GM21723 (cell line): ENCODE measurements at regions not wholly inside any gene's neighbourhood (a gene's known extent, or its start where the extent isn't known, plus 50 kb on each side); places are given as distances from the start of the nearest gene placed in this dataset.

Experiments used
- ATAC-seq: cut with Tn5 transposase; IDR thresholded peaks from one replicate; pipeline ENCODE4 v1.9.1; 2021; ENCODE audit warnings: mild to moderate bottlenecking, moderate library complexity; ENCODE audit not compliant: unreplicated experiment

DNA sequence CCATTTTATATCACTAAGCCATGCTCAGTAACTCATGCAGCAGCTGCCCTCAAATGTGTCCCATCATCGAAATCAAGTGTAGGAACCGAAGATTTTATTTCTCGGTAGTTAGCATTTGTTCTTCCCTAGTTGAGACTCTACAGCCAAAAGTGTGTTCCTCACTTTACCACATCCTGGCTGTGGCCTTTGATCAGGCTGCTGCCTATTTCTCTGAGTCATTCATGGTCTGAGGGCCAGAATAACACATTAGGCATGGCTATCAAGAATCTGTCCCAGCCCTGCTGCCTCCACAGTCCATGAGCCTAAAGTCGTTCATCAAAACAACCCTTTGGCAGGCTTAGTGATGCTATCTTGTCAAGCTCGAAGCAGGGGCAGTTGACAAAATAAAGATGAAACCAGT, 300.1 kb downstream of the TDRD15 start:
- ATAC-seq: no peak

DNA sequence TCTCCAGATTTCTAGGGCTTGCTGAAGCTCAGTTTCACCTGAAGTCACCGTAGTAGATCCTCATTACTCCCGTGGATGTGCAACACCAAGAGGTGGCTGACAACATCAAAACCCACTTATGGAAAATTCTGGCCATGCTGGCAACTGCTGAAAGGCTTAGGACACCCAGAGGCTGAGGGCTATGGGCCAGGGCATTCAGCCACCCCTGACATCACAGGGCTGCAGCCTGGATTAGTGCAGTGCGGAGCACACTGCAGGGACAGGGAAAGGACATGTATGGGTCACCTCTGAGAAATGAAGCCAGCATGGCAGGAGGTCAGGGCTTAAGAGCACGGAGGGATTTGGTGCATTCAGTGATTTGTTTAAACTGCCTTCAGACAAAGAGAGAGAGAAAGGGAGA, 300.6 kb downstream of the TDRD15 start:
- no peak for ATAC-seq

DNA sequence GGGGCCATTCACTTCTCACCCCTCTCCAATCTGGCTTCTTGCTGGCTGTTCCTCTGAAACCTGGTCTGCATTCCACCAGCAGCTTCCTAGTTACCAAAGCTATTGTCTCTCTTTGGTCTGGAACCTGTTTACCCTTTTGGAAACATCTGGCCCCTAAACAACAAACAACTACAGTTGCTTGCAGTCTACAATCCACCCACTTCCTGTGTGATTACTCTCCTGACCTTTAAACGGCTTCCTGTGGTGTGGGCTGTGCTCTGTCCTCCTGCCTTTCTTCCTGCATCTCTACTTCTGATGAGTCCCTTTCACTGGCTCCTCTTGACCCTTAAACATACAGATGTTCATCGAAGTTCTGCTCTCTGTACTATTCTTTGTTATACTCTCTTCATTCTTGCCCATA, 303.8 kb downstream of the TDRD15 start:
- no peak for ATAC-seq

DNA sequence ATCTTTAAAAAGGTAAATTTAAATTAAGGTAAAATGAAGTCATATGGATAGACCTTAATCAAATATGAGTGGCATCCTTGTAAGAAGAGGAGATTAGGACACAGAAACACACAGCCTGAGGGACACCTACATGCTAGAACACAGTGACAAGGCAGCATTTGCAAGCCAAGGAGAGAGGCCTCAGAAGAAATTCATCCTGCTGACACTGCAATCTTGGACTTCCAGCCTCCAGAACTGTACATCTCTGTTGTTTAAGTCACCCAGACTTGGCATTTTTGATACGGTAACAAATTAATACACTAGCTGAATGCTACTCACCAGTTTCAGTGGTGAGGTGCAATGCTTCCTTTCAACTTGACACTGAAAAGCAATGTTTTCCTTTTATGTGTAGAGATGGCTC, 305.0 kb downstream of the TDRD15 start:
- ATAC-seq: no peak

DNA sequence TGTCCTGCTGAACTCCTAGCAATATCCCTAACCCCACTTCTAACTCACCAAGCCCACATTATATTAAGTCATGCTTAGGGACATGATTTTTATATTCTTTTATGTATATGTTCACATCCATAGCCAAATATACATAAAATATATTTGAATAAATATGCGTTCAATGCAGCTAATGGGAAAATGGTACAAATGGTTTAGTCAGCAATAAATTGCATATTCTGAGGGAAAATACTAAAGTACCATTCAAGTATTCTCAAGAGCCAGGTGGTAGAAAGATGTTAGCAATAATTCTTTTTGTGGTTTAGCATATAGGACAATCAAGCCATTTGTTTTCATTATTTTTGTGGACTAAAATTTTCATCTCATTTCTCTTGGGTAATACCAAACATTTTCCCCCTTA, 306.0 kb downstream of the TDRD15 start:
- no peak for ATAC-seq

DNA sequence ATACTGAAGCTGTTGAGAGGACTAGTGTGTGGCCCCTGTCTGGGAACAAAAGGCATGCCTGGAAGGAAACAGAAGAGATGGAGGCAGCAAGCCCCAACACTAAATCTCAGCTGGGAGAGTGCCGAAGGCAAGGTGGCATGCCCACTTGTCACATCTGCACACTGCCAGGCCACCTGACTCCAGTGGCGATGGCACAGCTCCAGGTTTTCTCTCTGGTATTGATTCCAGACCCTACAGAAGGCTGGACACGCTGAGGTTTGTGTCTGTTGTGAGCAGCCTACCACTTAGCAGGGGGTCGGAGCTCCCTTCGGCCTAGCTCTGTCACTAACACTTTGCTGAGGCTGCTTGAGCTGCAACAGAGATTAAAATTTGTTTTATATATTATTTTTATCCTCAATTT, 307.3 kb downstream of the TDRD15 start:
- ATAC-seq: no peak

DNA sequence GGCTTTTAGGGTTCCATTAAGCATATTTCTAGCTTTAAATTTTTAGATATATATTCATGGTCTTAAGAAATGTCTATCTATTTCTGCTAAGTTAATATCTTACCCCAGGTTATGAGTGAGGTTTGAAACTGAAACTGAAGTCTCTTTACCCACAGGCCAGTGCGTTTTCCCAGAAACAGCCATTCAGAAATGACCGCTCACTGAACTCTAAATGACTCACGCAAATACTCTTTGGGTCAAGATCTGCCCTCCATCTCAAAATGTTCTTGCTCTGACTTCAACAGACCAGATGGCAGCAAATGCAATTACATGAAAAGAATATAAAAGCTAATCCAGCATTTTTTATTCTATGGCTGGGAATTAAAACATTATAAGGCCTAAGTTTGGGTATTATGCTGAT, 315.2 kb downstream of the TDRD15 start:
- no peak for ATAC-seq

DNA sequence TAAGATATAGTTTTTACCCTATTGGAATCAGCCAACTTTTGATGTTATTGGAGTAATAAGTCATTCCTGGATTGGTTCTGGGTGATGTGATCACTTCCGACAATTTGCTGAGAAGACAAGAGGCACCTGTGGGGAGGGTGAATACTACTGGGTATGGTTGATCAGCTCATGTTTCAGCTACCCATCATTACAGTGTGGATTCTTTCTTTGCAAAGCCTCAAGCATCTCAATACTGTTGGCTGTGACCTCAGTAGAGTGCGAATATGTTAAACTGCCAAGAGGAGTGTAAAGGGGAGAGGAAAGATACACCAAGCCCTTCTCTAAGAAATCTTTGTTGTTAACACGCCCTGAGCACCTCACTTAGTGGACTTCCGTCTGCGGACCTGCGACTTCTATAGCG, 317.7 kb downstream of the TDRD15 start:
- no peak for ATAC-seq

DNA sequence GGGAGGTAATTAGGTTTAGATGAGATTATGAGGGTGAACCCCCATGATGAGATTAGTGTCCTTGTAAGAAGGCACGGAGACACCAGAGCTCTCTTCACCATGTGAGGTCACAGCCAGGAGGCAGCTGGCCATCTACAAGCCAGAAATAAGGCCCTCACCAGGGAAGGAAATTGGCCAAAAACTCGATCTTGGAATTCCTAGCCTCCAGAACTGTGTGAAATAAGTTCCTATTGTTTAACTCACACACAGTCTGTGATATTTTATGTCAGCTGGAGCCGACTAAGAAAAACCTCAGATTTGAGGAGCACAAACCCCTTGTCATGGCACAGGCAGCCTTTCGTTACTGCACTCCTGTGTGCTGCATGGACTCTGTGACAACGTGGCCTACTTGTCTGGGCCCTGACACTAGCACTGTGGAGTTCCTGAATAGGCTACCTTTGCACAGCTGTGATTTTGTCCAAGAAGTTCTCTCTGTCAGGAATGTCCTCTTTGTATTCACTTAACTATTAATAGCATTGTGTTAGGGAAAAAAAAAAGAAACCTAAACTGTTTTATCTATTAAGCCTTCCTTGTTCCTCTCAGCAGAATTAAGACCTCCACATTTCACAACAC, 319.8 kb downstream of the TDRD15 start:
- no peak for ATAC-seq

DNA sequence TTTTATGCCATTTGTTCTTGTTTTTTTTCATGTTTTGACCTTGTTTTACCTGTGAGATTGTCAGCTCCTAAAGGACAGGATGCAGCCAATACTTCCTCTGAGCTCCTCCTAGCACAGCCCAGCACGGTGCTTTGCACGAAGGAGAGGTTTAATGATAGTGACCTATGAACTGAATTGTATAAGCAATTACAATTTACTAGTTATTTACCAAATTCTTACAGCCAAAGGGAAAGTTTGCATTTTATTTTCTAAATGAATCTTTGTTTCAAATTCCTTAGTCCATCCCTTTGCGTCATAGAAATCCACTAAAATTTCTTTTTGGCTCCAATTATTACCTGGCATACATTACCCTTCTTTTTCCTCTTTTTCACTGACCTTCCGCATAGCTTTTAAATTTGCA, 326.1 kb downstream of the TDRD15 start:
- no peak for ATAC-seq

DNA sequence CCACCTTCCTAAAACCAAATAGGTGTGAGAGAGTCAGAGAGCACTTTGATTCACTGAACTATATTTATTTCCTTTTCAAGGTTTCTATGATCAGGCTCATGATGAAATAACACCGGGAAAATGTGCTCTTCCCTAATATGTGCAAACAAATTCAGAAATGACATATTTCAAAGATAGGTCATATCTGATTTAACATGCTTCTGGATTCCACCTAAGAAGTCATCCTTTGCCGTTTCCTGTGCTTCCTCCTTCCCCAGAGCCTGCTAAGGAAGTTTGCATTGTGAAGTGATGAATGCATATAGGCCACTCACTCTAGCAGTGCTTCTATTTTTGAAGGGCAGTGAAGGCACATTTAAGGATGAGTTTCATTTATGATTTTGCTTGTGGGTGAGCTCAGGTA, 327.6 kb downstream of the TDRD15 start:
- no peak for ATAC-seq

DNA sequence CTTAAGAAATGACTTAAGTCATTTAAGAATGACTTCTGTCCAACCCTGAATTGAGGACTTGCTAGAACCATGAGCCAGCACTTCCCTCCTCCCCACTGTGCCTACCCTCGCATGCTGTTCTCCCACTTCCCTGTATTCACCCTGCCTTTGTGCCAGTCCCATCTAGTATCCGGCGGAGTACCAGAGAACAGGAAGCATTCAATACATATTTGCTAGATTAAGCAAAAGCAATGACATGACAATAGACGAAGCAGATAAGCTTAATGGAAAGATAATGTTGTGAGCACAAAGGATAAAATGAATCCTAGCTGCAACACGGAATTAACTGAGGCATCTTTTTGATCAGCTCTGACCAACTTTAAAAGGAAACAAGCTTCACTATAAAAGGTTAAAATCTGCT, 328.5 kb downstream of the TDRD15 start:
- no peak for ATAC-seq

DNA sequence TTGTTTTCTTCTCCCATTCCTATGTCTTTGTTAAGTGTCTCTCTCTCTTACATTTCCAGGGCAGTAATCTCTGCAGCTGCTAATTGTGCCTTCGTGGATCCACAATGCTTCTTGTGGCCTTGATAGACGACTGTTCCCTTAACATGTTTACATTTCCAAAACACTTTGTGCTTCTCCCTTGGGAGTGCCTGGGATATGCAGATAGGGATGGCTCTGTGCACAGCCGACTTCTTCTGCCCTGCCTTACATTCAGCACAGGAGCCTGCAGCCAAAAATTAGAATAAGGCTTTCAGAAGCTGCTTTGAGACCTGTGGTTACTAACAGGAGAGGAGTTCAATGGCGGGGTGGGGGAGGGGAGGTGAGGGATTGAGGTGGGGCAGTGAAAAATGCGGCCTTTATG, 328.9 kb downstream of the TDRD15 start:
- no peak for ATAC-seq

DNA sequence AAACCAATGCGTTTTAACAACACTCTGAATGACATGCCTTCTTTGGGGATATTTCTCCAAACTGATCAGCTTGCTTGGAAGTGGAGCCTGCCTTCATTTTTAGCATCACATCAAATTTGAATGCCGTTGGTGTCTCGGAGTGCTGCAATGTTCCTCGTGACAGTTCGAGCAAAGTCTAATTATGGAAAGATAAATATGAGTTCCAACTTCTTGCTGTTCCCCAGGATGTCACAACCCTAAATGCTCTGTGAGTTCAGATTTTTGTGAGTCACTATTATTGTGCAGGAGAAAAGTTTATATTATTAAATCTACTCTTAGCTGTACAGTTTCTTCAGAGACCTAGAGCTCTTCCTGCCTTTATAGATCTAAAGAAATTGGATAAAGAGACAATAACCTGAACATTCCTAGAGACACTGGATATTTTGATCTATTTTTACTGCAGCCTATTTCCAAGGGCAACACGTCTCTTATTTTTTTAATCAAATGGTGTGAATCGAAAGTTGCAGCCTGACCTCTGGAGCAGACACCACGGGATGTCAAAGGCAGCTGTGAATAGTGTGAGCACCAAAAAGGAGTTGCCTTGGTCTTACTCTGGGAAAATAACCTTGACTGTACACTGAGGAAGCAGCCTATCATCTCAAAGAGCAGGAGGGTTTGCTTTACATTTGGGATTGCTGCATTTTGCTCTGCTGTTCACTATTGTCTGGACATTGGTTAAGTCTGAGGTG, 330.1 kb downstream of the TDRD15 start:
- ATAC-seq: no peak

DNA sequence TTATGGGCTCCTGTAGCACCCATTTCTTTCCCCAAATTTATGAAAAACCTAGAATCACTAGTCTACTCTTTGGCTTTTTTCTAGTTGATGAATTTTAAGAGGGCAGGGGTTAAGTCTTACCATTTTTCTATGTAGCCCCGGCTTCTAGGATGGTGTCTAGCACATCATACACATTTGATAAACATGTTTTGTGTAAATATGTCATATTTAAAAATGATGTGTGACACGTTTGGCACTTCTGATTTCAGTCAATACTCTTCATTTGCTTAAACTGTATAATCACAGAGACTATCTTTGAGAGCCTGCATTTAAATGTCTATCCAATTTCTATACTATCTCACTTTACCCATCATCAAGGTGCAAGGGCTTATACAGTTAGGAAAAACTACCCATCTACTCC, 331.1 kb downstream of the TDRD15 start:
- no peak for ATAC-seq

DNA sequence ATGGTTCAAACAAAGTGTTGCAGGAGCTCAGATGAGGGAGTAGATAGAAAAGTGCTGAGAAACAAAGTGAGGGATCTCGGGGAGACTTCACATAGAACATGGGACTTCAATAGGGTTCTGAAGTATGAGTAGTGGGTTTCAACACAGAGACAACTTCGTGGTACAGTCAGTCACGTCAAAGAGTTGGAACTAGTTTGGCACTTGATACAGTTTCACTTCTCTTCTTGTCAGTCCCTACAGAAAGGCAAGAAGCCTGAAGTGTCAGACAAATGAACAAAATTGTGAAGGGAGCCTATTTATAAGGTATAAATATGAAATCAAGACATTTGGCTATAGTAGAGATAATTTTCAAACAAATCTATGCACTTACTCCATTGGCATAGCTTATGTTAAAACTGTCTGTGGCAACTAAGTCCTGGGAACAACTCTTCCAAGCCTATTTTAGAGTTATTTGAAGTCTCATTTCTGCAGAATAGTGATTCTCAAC, 338.0 kb downstream of the TDRD15 start:
- no peak for ATAC-seq

DNA sequence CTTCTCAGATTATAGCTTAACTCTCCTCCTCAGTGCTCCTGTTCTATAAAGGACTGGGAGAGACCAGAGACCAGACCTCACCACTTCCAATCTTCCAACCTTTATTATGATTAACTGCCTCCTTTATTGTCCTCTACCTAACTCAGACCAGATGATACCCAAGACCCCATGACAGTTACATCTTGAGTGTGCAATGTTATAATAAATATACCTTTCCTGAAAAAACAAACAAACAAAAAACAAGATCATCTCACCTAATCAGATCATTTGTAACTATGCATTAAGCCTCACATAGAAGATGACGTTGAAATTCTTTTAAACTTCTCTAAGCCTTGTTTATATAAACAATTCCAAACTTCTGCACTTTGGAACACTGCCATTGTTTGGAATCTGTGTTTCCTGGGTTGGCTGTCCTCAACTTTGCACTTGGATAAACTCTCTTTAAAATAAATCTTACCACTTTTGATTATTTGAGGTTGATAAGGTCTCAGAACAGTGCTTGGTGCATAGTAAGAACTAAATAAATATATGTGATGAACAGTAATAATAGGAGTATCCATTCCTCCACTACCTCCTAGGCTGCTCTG, 342.7 kb downstream of the TDRD15 start:
- ATAC-seq: no peak

DNA sequence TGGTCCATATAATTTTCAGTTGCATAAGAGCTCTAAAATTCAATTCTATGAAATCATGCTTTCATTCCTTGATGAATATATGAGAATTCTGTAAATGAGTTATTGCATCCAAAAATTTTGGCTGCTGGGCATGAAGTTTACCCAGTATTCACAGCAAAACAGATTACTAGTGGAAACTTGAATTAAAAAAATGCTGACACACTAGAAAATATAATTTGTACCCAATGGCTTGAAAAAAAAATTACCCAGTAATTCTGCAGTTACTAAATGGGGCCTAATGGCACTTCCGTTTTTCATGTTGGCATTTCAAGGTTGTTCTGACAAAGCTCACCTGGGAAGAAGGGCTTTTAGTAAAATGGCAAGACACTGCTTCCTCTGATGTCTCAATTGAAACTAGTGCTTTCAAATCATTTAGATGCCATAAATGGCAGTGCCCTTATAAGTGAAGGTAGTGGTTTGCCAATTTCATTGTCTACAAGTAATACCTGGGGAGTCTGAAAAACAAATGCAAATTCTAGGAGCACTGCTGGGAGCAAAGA, 343.6 kb downstream of the TDRD15 start:
- no peak for ATAC-seq

DNA sequence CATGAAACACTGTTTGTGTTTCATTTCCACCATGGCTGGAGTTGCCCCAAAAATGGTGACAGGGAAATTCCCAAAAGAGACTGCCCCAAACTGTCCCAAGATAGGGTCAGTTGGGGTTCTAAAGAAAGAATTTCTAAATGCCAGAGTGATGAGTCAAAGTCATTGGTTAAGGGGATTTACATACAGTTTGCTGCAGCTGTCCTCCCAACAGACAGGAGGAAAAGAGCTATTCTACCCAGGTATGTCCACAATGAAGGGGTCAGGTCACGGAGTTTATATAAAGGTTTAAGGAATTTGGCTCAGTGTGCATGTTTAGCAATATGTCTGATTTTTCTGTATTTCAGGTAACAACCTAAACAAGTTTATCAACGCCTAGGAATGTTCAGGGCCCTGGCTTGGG, 344.1 kb downstream of the TDRD15 start:
- ATAC-seq: no peak

DNA sequence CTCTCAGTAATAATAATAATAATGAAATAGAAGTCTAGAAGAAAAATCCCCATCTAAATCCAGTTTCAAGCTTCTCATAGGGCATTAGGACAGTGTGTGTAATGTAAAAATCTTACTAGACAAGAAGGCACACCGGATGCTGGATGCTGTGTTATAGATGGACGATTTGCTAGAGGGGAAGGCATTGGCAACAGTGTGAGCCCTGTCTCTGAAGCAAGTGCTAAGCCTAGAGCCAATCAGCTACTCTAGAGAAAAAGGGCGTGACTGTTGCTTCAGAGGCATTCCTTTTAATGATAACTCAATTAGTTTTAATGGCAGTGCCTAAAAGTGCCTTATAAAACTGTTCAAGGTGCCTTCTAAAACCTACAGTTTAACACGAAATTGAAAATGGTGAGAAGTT, 344.9 kb downstream of the TDRD15 start:
- no peak for ATAC-seq

DNA sequence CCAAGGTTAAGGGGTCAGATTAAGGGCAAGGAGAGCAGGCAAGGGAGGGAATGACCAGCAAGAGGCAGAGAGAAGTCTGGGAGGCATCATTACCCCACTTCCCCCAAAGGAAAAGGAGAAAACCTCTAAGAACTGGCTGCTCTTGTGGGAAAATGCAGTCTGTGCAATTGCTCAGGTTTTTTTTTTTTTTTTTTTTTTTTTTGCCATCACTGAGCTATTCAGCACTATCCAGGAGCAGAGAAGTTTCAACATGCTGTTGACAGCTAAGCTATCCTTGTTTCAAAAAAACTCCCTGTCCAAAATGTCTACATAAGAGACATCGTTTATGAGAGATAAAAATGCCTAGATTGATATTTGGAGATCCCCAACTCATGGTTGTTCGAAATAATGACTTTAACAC, 345.4 kb downstream of the TDRD15 start:
- no peak for ATAC-seq

DNA sequence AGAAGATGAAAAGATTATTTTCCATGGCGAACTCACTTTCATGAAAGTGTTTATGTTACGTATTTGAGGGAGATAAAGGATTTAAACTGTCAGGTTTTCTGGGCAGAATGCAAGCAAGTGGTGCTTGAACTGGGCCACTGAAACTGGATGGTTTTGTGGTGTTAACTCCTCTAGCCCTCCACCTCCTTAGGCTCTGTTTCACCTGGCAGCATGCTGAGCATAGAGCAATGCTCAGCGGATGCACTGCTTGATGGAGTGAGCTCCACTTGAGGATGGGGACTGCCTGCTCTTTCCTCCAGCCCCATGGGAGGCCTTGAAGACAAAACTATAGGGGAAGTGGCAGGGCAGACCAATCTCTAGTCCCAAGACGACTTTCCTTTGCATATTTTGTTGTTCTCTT, 345.8 kb downstream of the TDRD15 start:
- no peak for ATAC-seq
